ENCODE measurements at regions not wholly inside any gene's neighbourhood (a gene's known extent, or its start where the extent isn't known, plus 50 kb on each side); places are given as distances from the start of the nearest gene placed in this dataset.

DNA sequence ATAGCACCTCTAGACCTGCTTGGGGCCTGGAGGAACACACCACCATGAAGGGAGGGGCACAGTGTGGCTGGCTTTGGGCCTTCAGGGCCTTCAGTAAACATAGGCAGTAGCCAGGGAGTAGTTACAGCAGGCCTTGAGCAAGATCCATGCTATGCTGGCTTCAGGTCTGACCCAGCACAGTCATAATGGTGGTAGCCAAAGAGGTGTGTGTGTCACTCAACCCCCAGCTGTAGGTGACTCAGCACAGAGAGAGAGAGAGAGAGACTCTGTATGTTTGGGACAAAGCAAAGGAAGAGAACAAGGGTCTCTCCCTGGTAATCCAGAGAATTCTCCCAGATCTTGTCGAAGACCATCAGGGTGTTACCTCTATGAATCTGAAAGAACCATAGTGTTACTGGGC, 250.5 kb upstream of the PKN2 start:
- TF ChIP-seq, protein P1, sequence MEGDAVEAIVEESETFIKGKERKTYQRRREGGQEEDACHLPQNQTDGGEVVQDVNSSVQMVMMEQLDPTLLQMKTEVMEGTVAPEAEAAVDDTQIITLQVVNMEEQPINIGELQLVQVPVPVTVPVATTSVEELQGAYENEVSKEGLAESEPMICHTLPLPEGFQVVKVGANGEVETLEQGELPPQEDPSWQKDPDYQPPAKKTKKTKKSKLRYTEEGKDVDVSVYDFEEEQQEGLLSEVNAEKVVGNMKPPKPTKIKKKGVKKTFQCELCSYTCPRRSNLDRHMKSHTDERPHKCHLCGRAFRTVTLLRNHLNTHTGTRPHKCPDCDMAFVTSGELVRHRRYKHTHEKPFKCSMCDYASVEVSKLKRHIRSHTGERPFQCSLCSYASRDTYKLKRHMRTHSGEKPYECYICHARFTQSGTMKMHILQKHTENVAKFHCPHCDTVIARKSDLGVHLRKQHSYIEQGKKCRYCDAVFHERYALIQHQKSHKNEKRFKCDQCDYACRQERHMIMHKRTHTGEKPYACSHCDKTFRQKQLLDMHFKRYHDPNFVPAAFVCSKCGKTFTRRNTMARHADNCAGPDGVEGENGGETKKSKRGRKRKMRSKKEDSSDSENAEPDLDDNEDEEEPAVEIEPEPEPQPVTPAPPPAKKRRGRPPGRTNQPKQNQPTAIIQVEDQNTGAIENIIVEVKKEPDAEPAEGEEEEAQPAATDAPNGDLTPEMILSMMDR (IDR thresholded peaks at IDR 0.05; ENCODE audit: low read length): no peak
- TF ChIP-seq EZH2 (IDR thresholded peaks at IDR 0.05; ENCODE audit: borderline replicate concordance, low read length): no peak

Measured in OCI-LY1 (cell line).